ENCODE measurements at regions not wholly inside any gene's neighbourhood (a gene's known extent, or its start where the extent isn't known, plus 50 kb on each side); places are given as distances from the start of the nearest gene placed in this dataset.
"Not testable (repeated sequence)": the region's sequence is repeated elsewhere in the genome, so short reads cannot be mapped to it uniquely, and the experiment has no call there.

- intact Hi-C loops (cut with DNase I) = no loop called here
- no peak for DNase-seq (ENCODE audit: extremely low spot score in 2 of 2)
- no peak overlapping the region for H3K27ac ChIP-seq
- no peaks in the 10 kb centered on the region for H3K4me1 ChIP-seq
- no peaks in the 10 kb centered on the region for H3K9me3 ChIP-seq
- H3K36me3 ChIP-seq = no peaks in the 10 kb centered on the region
- H3K27me3 ChIP-seq = no peaks in the 10 kb centered on the region
- H3K4me3 ChIP-seq = no peak overlapping the region
- TF ChIP-seq CTCF (IDR thresholded peaks at IDR 0.05) (no peak), POLR2AphosphoS5 (IDR thresholded peaks at IDR 0.05; ENCODE audit: insufficient read depth in 1 of 2, low read depth in 1 of 2) (no peak), POLR2A (IDR thresholded peaks at IDR 0.05) (no peak)
Observed at GRCh38 chr20:48525400-48525799, 302.4 kb downstream of the PREX1 start.

- H3K4me1 ChIP-seq = no peaks in the 10 kb centered on the region
- peak in 1 of 2 donors; percentile 37 for DNase-seq (ENCODE audit: extremely low spot score in 2 of 2)
- intact Hi-C loops (cut with DNase I) = no loop called here
- no peak overlapping the region for H3K27ac ChIP-seq
- H3K36me3 ChIP-seq = no peaks in the 10 kb centered on the region
- TF ChIP-seq POLR2A (IDR thresholded peaks at IDR 0.05) (no peak), CTCF (IDR thresholded peaks at IDR 0.05) (no peak), POLR2AphosphoS5 (IDR thresholded peaks at IDR 0.05; ENCODE audit: insufficient read depth in 1 of 2, low read depth in 1 of 2) (no peak)
- no peaks in the 10 kb centered on the region for H3K9me3 ChIP-seq
- H3K4me3 ChIP-seq = no peak overlapping the region
- H3K27me3 ChIP-seq = no peaks in the 10 kb centered on the region
Observed at GRCh38 chr20:48524582-48524981, 303.2 kb downstream of the PREX1 start.

- DNase-seq (ENCODE audit: extremely low spot score in 2 of 2) = peak in 1 of 2 donors; percentile 40
- intact Hi-C loops (cut with DNase I) = no loop called here
- no peak overlapping the region for H3K4me3 ChIP-seq
- no peaks in the 10 kb centered on the region for H3K9me3 ChIP-seq
- H3K27me3 ChIP-seq = no peaks in the 10 kb centered on the region
- no peaks in the 10 kb centered on the region for H3K36me3 ChIP-seq
- TF ChIP-seq POLR2A (IDR thresholded peaks at IDR 0.05) (no peak), POLR2AphosphoS5 (IDR thresholded peaks at IDR 0.05; ENCODE audit: insufficient read depth in 1 of 2, low read depth in 1 of 2) (no peak), CTCF (IDR thresholded peaks at IDR 0.05) (no peak)
- no peak overlapping the region for H3K27ac ChIP-seq
- no peaks in the 10 kb centered on the region for H3K4me1 ChIP-seq
Observed at GRCh38 chr20:48523191-48523995, 304.4 kb downstream of the PREX1 start.

- H3K4me1 ChIP-seq = no peaks in the 10 kb centered on the region
- H3K27ac ChIP-seq = no peak overlapping the region
- no peaks in the 10 kb centered on the region for H3K27me3 ChIP-seq
- no peak overlapping the region for H3K4me3 ChIP-seq
- no peaks in the 10 kb centered on the region for H3K36me3 ChIP-seq
- TF ChIP-seq POLR2AphosphoS5 (IDR thresholded peaks at IDR 0.05; ENCODE audit: insufficient read depth in 1 of 2, low read depth in 1 of 2) (no peak), POLR2A (IDR thresholded peaks at IDR 0.05) (no peak), CTCF (IDR thresholded peaks at IDR 0.05) (no peak)
- no peaks in the 10 kb centered on the region for H3K9me3 ChIP-seq
- intact Hi-C loops (cut with DNase I) = no loop called here
- DNase-seq (ENCODE audit: extremely low spot score in 2 of 2) = no peak
Observed at GRCh38 chr20:48521121-48521520, 306.7 kb downstream of the PREX1 start.

- H3K9me3 ChIP-seq, H3K27ac ChIP-seq, H3K4me3 ChIP-seq, H3K27me3 ChIP-seq, H3K4me1 ChIP-seq, H3K36me3 ChIP-seq: not testable (repeated sequence)
- intact Hi-C loops (cut with DNase I) = loop anchor here (5.0 kb wide), 1 partner anchor 624 kb away; no protein-coding TSS in a partner anchor
- peak in 1 of 2 donors; percentile 91 for DNase-seq (ENCODE audit: extremely low spot score in 2 of 2)
Observed at GRCh38 chr20:48516196-48516595, 311.6 kb downstream of the PREX1 start.

- H3K27ac ChIP-seq; H3K4me1 ChIP-seq; intact Hi-C loops (cut with DNase I); H3K9me3 ChIP-seq; H3K36me3 ChIP-seq; H3K27me3 ChIP-seq; H3K4me3 ChIP-seq; DNase-seq (ENCODE audit: extremely low spot score in 2 of 2): not testable (repeated sequence)
Observed at GRCh38 chr20:48514577-48514976, 313.2 kb downstream of the PREX1 start.

GRCh38 chr20:48512539-48512938 is 315.3 kb downstream of the PREX1 start:
- intact Hi-C loops (cut with DNase I); H3K9me3 ChIP-seq; H3K36me3 ChIP-seq; DNase-seq (ENCODE audit: extremely low spot score in 2 of 2); H3K27me3 ChIP-seq; H3K4me1 ChIP-seq; H3K4me3 ChIP-seq; H3K27ac ChIP-seq: not testable (repeated sequence)

GRCh38 chr20:48505066-48505465 is 322.7 kb downstream of the PREX1 start:
- H3K36me3 ChIP-seq; H3K27me3 ChIP-seq; H3K4me3 ChIP-seq; intact Hi-C loops (cut with DNase I); H3K27ac ChIP-seq; H3K9me3 ChIP-seq; H3K4me1 ChIP-seq: not testable (repeated sequence)
- DNase-seq (ENCODE audit: extremely low spot score in 2 of 2) = peak in 1 of 2 donors; percentile 77
